ENCODE measurements at regions not wholly inside any gene's neighbourhood (a gene's known extent, or its start where the extent isn't known, plus 50 kb on each side); places are given as distances from the start of the nearest gene placed in this dataset.

DNA sequence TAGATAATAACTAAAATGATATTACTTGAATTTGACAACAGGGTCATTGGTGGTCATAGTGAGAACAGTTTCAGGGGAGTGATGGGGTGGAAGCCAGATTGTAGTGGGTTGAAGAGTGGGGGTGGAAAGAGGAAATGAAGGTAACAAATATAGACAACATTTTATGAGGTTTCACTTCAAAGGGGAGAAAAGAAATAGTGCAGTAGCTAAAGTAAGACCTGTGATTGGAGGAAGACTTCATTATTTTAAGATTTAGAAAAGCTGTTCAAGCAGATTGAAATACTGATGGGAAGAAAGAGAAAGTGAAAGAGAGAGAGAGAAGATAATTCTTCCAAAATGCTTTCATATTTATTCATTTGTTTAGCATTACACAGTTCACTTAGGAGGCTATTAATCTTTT lies 52.0 kb upstream of the KCNA3 start:
- no peaks in the 10 kb centered on the region for H3K4me1 ChIP-seq (ENCODE audit: insufficient read depth, insufficient read length)
- no peaks in the 10 kb centered on the region for H3K27me3 ChIP-seq (ENCODE audit: insufficient read depth, insufficient read length)
- H3K9me3 ChIP-seq (ENCODE audit: insufficient read depth, low read length) = no peaks in the 10 kb centered on the region
- no peak overlapping the region for H3K4me3 ChIP-seq (ENCODE audit: insufficient read length, low read depth)
- DNase-seq (ENCODE audit: low read depth, low spot score) = no peak
- no peak overlapping the region for H3K9ac ChIP-seq (ENCODE audit: insufficient read length, low read depth)
- no peaks in the 10 kb centered on the region for H3K36me3 ChIP-seq (ENCODE audit: insufficient read depth, insufficient read length, low read length)
- TF ChIP-seq ZNF274 (IDR thresholded peaks at IDR 0.05; ENCODE audit: low read depth, low read length) = no peak

Data from NT2/D1 (cell line).